ENCODE measurements at regions not wholly inside any gene's neighbourhood (a gene's known extent, or its start where the extent isn't known, plus 50 kb on each side); places are given as distances from the start of the nearest gene placed in this dataset.

GRCh38 chr1:218674280-218674773 lies 329.2 kb downstream of the TGFB2 start:
- Histone ChIP-seq H3K36me3 (ENCODE audit: control insufficient read depth, insufficient read depth, low read length) (no peaks in the 10 kb centered on the region), H3K4me3 (ENCODE audit: low read depth, low read length) (no peak overlapping the region), H3K27me3 (ENCODE audit: control insufficient read depth, insufficient read depth, low read length) (no peaks in the 10 kb centered on the region)
- TF ChIP-seq CTCF (IDR thresholded peaks at IDR 0.05; ENCODE audit: insufficient read depth, low read length, severe bottlenecking), result no peak
- FAIRE-seq (peak; percentile 36), DNase-seq (ENCODE audit: low read depth) (peak; percentile 74)

GRCh38 chr1:218677026-218677425 lies 331.9 kb downstream of the TGFB2 start:
- Histone ChIP-seq H3K36me3 (ENCODE audit: control insufficient read depth, insufficient read depth, low read length) (no peaks in the 10 kb centered on the region), H3K4me3 (ENCODE audit: low read depth, low read length) (no peak overlapping the region), H3K27me3 (ENCODE audit: control insufficient read depth, insufficient read depth, low read length) (no peaks in the 10 kb centered on the region)
- FAIRE-seq (no peak), DNase-seq (ENCODE audit: low read depth) (no peak)
- no peak for TF ChIP-seq CTCF (IDR thresholded peaks at IDR 0.05; ENCODE audit: insufficient read depth, low read length, severe bottlenecking)

- no peaks in the 10 kb centered on the region for H3K36me3 ChIP-seq (ENCODE audit: control insufficient read depth, insufficient read depth, low read length)
- no peak overlapping the region for H3K4me3 ChIP-seq (ENCODE audit: low read depth, low read length)
- DNase-seq (ENCODE audit: low read depth) (peak; percentile 49), FAIRE-seq (no peak)
- no peaks in the 10 kb centered on the region for H3K27me3 ChIP-seq (ENCODE audit: control insufficient read depth, insufficient read depth, low read length)
- no peak for TF ChIP-seq CTCF (IDR thresholded peaks at IDR 0.05; ENCODE audit: insufficient read depth, low read length, severe bottlenecking)
Measured at GRCh38 chr1:218679391-218679790, 334.3 kb downstream of the TGFB2 start.

GRCh38 chr1:218679988-218680748 lies 335.0 kb downstream of the TGFB2 start:
- no peaks in the 10 kb centered on the region for H3K27me3 ChIP-seq (ENCODE audit: control insufficient read depth, insufficient read depth, low read length)
- H3K4me3 ChIP-seq (ENCODE audit: low read depth, low read length), result no peak overlapping the region
- TF ChIP-seq CTCF (IDR thresholded peaks at IDR 0.05; ENCODE audit: insufficient read depth, low read length, severe bottlenecking), result no peak
- no peaks in the 10 kb centered on the region for H3K36me3 ChIP-seq (ENCODE audit: control insufficient read depth, insufficient read depth, low read length)
- no peak for FAIRE-seq
- DNase-seq (ENCODE audit: low read depth), result peak; percentile 74

- H3K36me3 ChIP-seq (ENCODE audit: control insufficient read depth, insufficient read depth, low read length), result no peaks in the 10 kb centered on the region
- no peak for FAIRE-seq
- H3K27me3 ChIP-seq (ENCODE audit: control insufficient read depth, insufficient read depth, low read length), result no peaks in the 10 kb centered on the region
- no peak overlapping the region for H3K4me3 ChIP-seq (ENCODE audit: low read depth, low read length)
- no peak for TF ChIP-seq CTCF (IDR thresholded peaks at IDR 0.05; ENCODE audit: insufficient read depth, low read length, severe bottlenecking)
- no peak for DNase-seq (ENCODE audit: low read depth)
Measured at GRCh38 chr1:218683242-218683641, 338.1 kb downstream of the TGFB2 start.

- FAIRE-seq, result no peak
- H3K4me3 ChIP-seq (ENCODE audit: low read depth, low read length), result no peak overlapping the region
- peak; percentile 52 for DNase-seq (ENCODE audit: low read depth)
- no peaks in the 10 kb centered on the region for H3K36me3 ChIP-seq (ENCODE audit: control insufficient read depth, insufficient read depth, low read length)
- no peak for TF ChIP-seq CTCF (IDR thresholded peaks at IDR 0.05; ENCODE audit: insufficient read depth, low read length, severe bottlenecking)
- H3K27me3 ChIP-seq (ENCODE audit: control insufficient read depth, insufficient read depth, low read length), result no peaks in the 10 kb centered on the region
Measured at GRCh38 chr1:218686258-218686657, 341.1 kb downstream of the TGFB2 start.

Measured in bronchial epithelial cell (primary cell).